ENCODE measurements at regions not wholly inside any gene's neighbourhood (a gene's known extent, or its start where the extent isn't known, plus 50 kb on each side); places are given as distances from the start of the nearest gene placed in this dataset.
"Not testable (repeated sequence)": the region's sequence is repeated elsewhere in the genome, so short reads cannot be mapped to it uniquely, and the experiment has no call there.

- no peak for DNase-seq (ENCODE audit: low read depth)
- TF ChIP-seq CTCF (conservative IDR thresholded peaks at IDR 0.05; ENCODE audit: control insufficient read depth, insufficient read depth, low read depth, low read length): no peak
- H3K4me3 ChIP-seq (ENCODE audit: control insufficient read depth, low read depth, low read length): no peak overlapping the region
Observed at GRCh38 chr13:56187331-56187730, 953.4 kb upstream of the PRR20A start.

GRCh38 chr13:56188582-56188981 lies 952.1 kb upstream of the PRR20A start:
- H3K4me3 ChIP-seq (ENCODE audit: control insufficient read depth, low read depth, low read length); DNase-seq (ENCODE audit: low read depth): not testable (repeated sequence)

GRCh38 chr13:56189439-56189838 lies 951.3 kb upstream of the PRR20A start:
- H3K4me3 ChIP-seq (ENCODE audit: control insufficient read depth, low read depth, low read length): no peak overlapping the region
- no peak for TF ChIP-seq CTCF (conservative IDR thresholded peaks at IDR 0.05; ENCODE audit: control insufficient read depth, insufficient read depth, low read depth, low read length)
- DNase-seq (ENCODE audit: low read depth): no peak

GRCh38 chr13:56189978-56190377 lies 950.7 kb upstream of the PRR20A start:
- DNase-seq (ENCODE audit: low read depth): no peak
- no peak for TF ChIP-seq CTCF (conservative IDR thresholded peaks at IDR 0.05; ENCODE audit: control insufficient read depth, insufficient read depth, low read depth, low read length)
- H3K4me3 ChIP-seq (ENCODE audit: control insufficient read depth, low read depth, low read length): no peak overlapping the region

GRCh38 chr13:56198350-56198749 lies 942.4 kb upstream of the PRR20A start:
- H3K4me3 ChIP-seq (ENCODE audit: control insufficient read depth, low read depth, low read length): no peak overlapping the region
- no peak for DNase-seq (ENCODE audit: low read depth)
- no peak for TF ChIP-seq CTCF (conservative IDR thresholded peaks at IDR 0.05; ENCODE audit: control insufficient read depth, insufficient read depth, low read depth, low read length)

- no peak for TF ChIP-seq CTCF (conservative IDR thresholded peaks at IDR 0.05; ENCODE audit: control insufficient read depth, insufficient read depth, low read depth, low read length)
Observed at GRCh38 chr13:56201834-56202233, 938.9 kb upstream of the PRR20A start.

GRCh38 chr13:56216221-56216620 lies 924.5 kb upstream of the PRR20A start:
- TF ChIP-seq CTCF (conservative IDR thresholded peaks at IDR 0.05; ENCODE audit: control insufficient read depth, insufficient read depth, low read depth, low read length): no peak
- H3K4me3 ChIP-seq (ENCODE audit: control insufficient read depth, low read depth, low read length): no peak overlapping the region
- no peak for DNase-seq (ENCODE audit: low read depth)

More at GRCh38 chr13:56201834-56202233, 938.9 kb upstream of the PRR20A start:
- no peak overlapping the region for H3K4me3 ChIP-seq (ENCODE audit: control insufficient read depth, low read depth, low read length)
- no peak for DNase-seq (ENCODE audit: low read depth)

Measured in fibroblast of mammary gland (primary cell).